Kidney epithelial cell (primary cell): ENCODE measurements at regions not wholly inside any gene's neighbourhood (a gene's known extent, or its start where the extent isn't known, plus 50 kb on each side); places are given as distances from the start of the nearest gene placed in this dataset.

Experiments
- DNase-seq: peaks from one replicate; pipeline ENCODE4 v3.0.0-alpha.2; 2010; ENCODE audit warnings: low read depth
- H3K27me3 ChIP-seq: 2 replicates; pipeline ENCODE4 v1.6.0; 2011; ENCODE audit warnings: low read length; ENCODE audit not compliant: control insufficient read depth, insufficient read depth
- H3K36me3 ChIP-seq: 2 replicates; pipeline ENCODE4 v1.5.1; 2011; ENCODE audit warnings: low read length; ENCODE audit not compliant: control insufficient read depth, insufficient read depth
- H3K4me3 ChIP-seq: 2 replicates; pipeline ENCODE4 v1.5.1; 2011; ENCODE audit warnings: low read depth, mild to moderate bottlenecking, control low read depth, low read length
- TF ChIP-seq, protein P1 (sequence below): IDR thresholded peaks from 2 replicates; pipeline ENCODE4 v1.5.1; 2011; ENCODE audit warnings: mild to moderate bottlenecking, moderate library complexity, low read length, control low read depth, inconsistent platforms; ENCODE audit not compliant: insufficient read depth, poor library complexity, severe bottlenecking

GRCh38 chr21:27831816-27832569, 865.1 kb upstream of the ADAMTS5 start:
- no peaks in the 10 kb centered on the region for H3K27me3 ChIP-seq
- TF ChIP-seq, protein P1, sequence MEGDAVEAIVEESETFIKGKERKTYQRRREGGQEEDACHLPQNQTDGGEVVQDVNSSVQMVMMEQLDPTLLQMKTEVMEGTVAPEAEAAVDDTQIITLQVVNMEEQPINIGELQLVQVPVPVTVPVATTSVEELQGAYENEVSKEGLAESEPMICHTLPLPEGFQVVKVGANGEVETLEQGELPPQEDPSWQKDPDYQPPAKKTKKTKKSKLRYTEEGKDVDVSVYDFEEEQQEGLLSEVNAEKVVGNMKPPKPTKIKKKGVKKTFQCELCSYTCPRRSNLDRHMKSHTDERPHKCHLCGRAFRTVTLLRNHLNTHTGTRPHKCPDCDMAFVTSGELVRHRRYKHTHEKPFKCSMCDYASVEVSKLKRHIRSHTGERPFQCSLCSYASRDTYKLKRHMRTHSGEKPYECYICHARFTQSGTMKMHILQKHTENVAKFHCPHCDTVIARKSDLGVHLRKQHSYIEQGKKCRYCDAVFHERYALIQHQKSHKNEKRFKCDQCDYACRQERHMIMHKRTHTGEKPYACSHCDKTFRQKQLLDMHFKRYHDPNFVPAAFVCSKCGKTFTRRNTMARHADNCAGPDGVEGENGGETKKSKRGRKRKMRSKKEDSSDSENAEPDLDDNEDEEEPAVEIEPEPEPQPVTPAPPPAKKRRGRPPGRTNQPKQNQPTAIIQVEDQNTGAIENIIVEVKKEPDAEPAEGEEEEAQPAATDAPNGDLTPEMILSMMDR: no peak
- DNase-seq: no peak
- H3K36me3 ChIP-seq: no peaks in the 10 kb centered on the region
- H3K4me3 ChIP-seq: no peak overlapping the region

DNA sequence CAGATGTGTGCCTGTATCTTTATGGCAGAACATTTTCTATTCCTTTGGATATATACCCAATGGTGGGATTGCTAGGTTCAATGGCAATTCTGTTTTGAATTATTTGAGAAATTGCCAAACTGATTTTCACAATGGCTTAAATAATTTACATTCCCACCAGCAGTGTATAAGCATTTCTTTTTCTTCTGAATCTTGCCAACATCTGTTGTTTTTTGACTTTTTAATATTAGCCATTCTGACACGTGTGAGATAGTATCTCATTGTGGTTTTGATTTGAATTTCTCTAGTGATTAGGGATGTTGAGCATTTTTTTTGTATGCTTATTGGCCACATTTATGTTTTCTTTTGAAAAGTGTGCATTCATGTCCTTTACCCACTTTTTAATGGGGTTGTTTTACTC, 864.3 kb upstream of the ADAMTS5 start:
- TF ChIP-seq, protein P1: no peak
- Histone ChIP-seq H3K27me3 (no peaks in the 10 kb centered on the region), H3K36me3 (no peaks in the 10 kb centered on the region), H3K4me3 (no peak overlapping the region)
- no peak for DNase-seq

DNA sequence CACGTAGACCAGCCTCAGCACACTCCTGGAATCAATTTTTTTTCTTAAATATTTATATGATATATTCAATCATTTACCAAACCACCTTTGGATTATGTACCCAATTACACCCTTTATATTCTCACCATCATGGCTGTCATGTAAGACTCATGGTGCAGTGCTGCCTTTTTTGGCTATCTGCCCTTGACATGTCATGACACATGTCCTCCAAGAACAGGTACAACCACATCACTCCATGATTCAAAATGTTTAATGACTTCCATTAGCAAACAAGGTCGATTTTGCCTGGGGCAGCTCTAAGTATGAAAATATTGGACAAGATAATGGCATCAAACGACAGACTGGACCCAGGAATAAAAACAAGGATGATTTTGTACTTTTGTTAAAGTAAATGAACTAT, 861.1 kb upstream of the ADAMTS5 start:
- Histone ChIP-seq H3K36me3 (no peaks in the 10 kb centered on the region), H3K4me3 (no peak overlapping the region), H3K27me3 (no peaks in the 10 kb centered on the region)
- TF ChIP-seq, protein P1: no peak
- DNase-seq: no peak

GRCh38 chr21:27825035-27825434, 858.1 kb upstream of the ADAMTS5 start:
- no peaks in the 10 kb centered on the region for H3K36me3 ChIP-seq
- TF ChIP-seq, protein P1: no peak
- no peak for DNase-seq
- H3K27me3 ChIP-seq: no peaks in the 10 kb centered on the region
- no peak overlapping the region for H3K4me3 ChIP-seq

DNA sequence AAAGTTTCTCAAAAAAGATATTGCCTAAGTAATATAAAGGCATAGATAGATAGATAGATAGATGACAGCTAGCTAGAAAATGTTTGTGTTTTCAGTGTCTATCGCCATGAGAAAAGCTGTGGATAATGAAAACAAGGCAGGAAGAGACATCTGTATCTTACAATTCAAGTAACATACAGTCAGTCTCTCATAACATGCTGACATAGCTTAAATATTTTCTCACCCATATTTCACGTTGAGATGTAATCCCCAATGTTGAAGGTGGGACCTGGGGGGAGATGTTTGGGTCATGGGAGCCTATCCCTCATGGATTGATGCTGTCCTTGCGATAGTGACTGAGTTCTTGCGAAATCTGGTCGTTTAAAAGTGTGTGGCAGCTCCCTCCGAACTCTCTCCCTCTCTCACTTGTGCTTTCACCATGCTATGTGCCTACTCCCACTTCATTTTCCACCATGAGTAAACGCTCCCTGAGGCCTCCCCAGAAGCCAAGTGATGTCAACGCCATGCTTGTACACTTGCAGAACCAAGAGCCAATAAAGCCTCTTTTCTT, 856.8 kb upstream of the ADAMTS5 start:
- TF ChIP-seq, protein P1: no peak
- no peaks in the 10 kb centered on the region for H3K36me3 ChIP-seq

GRCh38 chr21:27820342-27820741, 853.5 kb upstream of the ADAMTS5 start:
- no peaks in the 10 kb centered on the region for H3K36me3 ChIP-seq
- H3K27me3 ChIP-seq: no peaks in the 10 kb centered on the region
- TF ChIP-seq, protein P1: no peak
- no peak for DNase-seq
- no peak overlapping the region for H3K4me3 ChIP-seq

More for the DNA sequence above, 856.8 kb upstream of the ADAMTS5 start:
- Histone ChIP-seq H3K4me3 (no peak overlapping the region), H3K27me3 (no peaks in the 10 kb centered on the region)
- no peak for DNase-seq
